Left ventricle myocardium inferior (tissue), 1 donor: ENCODE measurements at regions not wholly inside any gene's neighbourhood (a gene's known extent, or its start where the extent isn't known, plus 50 kb on each side); places are given as distances from the start of the nearest gene placed in this dataset.
A peak's percentile ranks its signal among the peaks of the same experiment; 100 is the strongest.
"Not testable (repeated sequence)": the region's sequence is repeated elsewhere in the genome, so short reads cannot be mapped to it uniquely, and the experiment has no call there.

Experiments
- DNase-seq: peaks from one replicate; pipeline ENCODE4 v3.0.0-alpha.2; 2020
- H3K27ac ChIP-seq: fragments of 200-600 bp; replicated peaks from 2 replicates; pipeline ENCODE4 v1.8.0; 2021
- H3K27me3 ChIP-seq: fragments of 200-600 bp; 2 replicates; pipeline ENCODE4 v1.8.0; 2021; ENCODE audit warnings: low read depth
- H3K36me3 ChIP-seq: fragments of 200-600 bp; 2 replicates; pipeline ENCODE4 v1.8.0; 2021
- H3K4me1 ChIP-seq: fragments of 200-600 bp; 2 replicates; pipeline ENCODE4 v1.8.0; 2021
- H3K4me3 ChIP-seq: fragments of 200-600 bp; 2 replicates; pipeline ENCODE4 v1.8.0; 2021; ENCODE audit warnings: mild to moderate bottlenecking, moderate library complexity
- H3K9me3 ChIP-seq: fragments of 200-600 bp; replicated peaks from 2 replicates; pipeline ENCODE4 v1.8.0; 2021
- intact Hi-C: fragments of 100-400 bp; cut with micrococcal nuclease; formaldehyde crosslinking; loops from one replicate; pipeline ENCODE4 v1.11.0; 2022
- TF ChIP-seq, protein P1 (sequence below): fragments of 200-600 bp; IDR thresholded peaks from 2 replicates; pipeline ENCODE4 v1.8.0; 2021; ENCODE audit warnings: antibody characterized with exemption, mild to moderate bottlenecking, borderline replicate concordance
- donor health status: DM: no; HTN: yes; CAD: no; lungs with severe emphysema.

DNA sequence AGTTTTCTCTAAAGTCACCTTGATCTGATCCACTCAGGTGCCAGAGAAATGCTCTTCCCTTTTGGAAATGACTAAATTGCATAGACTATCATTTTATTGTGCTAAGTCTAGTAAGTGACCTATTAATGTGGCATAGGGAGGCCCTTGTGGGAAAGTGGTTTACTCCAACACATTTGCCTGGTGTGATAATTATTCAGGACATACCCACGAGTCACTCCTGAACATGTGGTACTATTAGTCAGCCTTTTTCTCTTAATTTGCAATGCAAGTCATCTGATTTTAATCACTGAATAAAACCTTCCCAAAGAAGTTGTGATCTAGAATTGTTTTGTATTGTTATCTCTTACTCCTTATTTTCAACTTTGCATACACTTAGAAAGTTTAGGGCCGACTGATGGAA is 148.7 kb downstream of the OR4C45 start:
- H3K36me3 ChIP-seq = no peaks in the 10 kb centered on the region
- intact Hi-C loops = no loop called here
- H3K4me3 ChIP-seq = no peak overlapping the region
- H3K9me3 ChIP-seq = peaks cover 8% of the 10 kb centered on the region
- peaks cover 1% of the 10 kb centered on the region for H3K4me1 ChIP-seq
- H3K27me3 ChIP-seq = no peaks in the 10 kb centered on the region
- no peak overlapping the region for H3K27ac ChIP-seq
- TF ChIP-seq, protein P1, sequence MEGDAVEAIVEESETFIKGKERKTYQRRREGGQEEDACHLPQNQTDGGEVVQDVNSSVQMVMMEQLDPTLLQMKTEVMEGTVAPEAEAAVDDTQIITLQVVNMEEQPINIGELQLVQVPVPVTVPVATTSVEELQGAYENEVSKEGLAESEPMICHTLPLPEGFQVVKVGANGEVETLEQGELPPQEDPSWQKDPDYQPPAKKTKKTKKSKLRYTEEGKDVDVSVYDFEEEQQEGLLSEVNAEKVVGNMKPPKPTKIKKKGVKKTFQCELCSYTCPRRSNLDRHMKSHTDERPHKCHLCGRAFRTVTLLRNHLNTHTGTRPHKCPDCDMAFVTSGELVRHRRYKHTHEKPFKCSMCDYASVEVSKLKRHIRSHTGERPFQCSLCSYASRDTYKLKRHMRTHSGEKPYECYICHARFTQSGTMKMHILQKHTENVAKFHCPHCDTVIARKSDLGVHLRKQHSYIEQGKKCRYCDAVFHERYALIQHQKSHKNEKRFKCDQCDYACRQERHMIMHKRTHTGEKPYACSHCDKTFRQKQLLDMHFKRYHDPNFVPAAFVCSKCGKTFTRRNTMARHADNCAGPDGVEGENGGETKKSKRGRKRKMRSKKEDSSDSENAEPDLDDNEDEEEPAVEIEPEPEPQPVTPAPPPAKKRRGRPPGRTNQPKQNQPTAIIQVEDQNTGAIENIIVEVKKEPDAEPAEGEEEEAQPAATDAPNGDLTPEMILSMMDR = no peak
- DNase-seq = no peak

DNA sequence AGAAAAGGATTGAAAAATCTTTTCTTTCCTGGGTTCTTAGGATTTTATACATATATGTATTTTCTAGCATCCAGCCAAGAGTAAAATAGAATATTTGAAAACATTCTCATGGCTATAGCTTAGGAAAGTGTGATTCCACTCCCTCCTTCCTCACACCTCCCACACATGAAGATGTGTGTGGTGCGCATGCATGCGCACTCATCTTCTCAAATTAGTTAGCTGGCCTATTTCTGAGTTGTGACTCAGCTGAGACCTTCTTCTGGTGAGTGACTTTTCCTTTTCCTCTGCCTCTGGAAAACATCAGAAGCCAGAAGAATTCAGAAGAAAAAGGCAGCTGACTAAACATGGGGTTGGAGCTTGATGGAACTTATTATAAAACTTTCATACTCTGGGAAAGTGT is 149.8 kb downstream of the OR4C45 start:
- Histone ChIP-seq H3K27ac (peak overlapping the region; percentile 33), H3K4me1 (peaks cover 9% of the 10 kb centered on the region), H3K4me3 (no peak overlapping the region), H3K9me3 (peaks cover 8% of the 10 kb centered on the region), H3K36me3 (no peaks in the 10 kb centered on the region), H3K27me3 (no peaks in the 10 kb centered on the region)
- intact Hi-C loops = no loop called here
- no peak for DNase-seq
- TF ChIP-seq, protein P1 = no peak

DNA sequence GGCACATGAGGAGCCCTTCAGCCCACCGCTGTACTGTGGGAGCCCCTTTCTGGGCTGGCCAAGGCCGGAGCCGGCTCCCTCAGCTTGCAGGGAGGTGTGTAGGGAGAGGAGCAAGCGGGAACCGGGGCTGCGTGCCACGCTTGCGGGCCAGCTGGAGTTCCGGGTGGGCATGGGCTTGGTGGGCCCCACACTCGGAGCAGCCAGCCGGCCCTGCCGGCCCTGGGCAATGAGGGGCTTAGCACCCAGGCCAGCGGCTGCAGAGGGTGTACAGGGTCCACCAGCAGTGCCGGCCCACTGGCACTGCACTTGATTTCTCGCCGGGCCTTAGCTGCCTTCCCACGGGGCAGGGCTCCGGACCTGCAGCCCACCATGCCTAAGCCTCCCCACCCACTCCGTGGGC is 150.5 kb downstream of the OR4C45 start:
- DNase-seq, H3K27me3 ChIP-seq, H3K36me3 ChIP-seq, H3K9me3 ChIP-seq, H3K4me3 ChIP-seq, intact Hi-C loops: not testable (repeated sequence)
- Histone ChIP-seq H3K4me1 (peaks cover 16% of the 10 kb centered on the region), H3K27ac (peak overlapping the region; percentile 33)

DNA sequence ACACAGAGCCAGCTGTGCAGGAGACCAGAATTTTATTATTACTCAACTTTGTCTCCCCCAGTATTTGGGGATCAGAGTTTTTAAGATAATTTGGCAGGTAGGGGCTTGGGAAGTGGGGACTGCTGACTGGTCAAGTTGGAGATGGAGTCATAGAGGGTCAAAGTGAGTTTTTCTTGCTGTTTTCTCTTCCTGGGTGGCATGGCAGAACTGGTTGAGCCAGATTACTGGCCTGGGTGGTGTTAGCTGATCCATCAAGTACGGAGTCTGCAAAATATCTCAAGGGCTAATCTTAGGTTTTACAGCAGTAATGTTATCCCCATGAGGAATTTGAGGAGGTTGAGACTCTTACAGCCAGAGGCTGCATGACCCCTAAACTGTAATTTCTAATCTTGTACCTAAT is 153.5 kb downstream of the OR4C45 start:
- no peaks in the 10 kb centered on the region for H3K36me3 ChIP-seq
- no peak for DNase-seq
- no peak overlapping the region for H3K4me3 ChIP-seq
- TF ChIP-seq, protein P1 = no peak
- peaks cover 8% of the 10 kb centered on the region for H3K9me3 ChIP-seq
- H3K27me3 ChIP-seq = no peaks in the 10 kb centered on the region
- H3K4me1 ChIP-seq = peaks cover 20% of the 10 kb centered on the region
- intact Hi-C loops = no loop called here
- H3K27ac ChIP-seq = peak overlapping the region; percentile 15

DNA sequence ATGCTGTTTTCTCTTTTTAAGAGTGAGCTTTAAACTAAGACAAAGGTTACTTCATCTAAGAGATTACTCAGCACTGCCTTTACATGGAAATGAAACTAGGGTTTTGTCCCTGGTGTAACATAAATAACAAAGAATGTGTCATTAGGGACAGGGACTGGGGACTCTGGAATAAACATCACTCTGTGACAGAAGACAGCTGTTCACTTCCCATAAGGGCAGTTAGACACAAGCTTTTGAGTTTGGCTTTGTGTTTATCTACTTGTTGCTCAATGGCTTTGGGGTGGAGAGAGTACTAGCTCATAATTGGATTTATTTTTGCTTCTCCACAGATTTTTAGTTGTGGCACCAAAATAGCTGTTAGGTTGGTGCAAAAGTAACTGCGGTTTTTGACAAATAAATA is 154.5 kb downstream of the OR4C45 start:
- TF ChIP-seq, protein P1 = no peak

DNA sequence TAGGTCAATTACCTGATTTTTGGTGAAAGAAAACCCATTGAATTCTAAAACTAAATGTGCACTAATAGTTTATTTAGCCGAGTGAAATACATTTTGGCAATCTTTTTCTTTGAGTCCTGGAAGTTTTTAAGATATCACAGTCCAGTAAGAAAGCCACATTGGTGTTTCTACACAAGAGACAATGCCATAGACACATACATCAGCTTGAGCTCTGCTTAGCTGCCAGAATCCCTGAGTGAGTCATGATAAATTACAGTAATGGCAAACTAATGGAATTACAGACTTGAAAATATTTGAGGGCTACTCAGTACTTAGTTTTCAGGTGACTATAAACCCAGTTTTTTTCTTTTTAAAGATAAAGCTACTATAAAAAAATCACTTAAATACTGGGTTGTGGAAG is 155.4 kb downstream of the OR4C45 start:
- Histone ChIP-seq H3K9me3 (peaks cover 8% of the 10 kb centered on the region), H3K27ac (peak overlapping the region; percentile 43), H3K4me1 (peaks cover 20% of the 10 kb centered on the region), H3K36me3 (no peaks in the 10 kb centered on the region), H3K27me3 (no peaks in the 10 kb centered on the region), H3K4me3 (no peak overlapping the region)
- DNase-seq = no peak
- TF ChIP-seq, protein P1 = no peak
- intact Hi-C loops = no loop called here

More for the DNA sequence above, 154.5 kb downstream of the OR4C45 start:
- peaks cover 8% of the 10 kb centered on the region for H3K9me3 ChIP-seq
- intact Hi-C loops = no loop called here
- peak overlapping the region; percentile 43 for H3K27ac ChIP-seq
- no peaks in the 10 kb centered on the region for H3K36me3 ChIP-seq
- H3K4me1 ChIP-seq = peaks cover 20% of the 10 kb centered on the region
- no peaks in the 10 kb centered on the region for H3K27me3 ChIP-seq
- no peak for DNase-seq
- no peak overlapping the region for H3K4me3 ChIP-seq
